Panc1 (cell line): ENCODE measurements at regions not wholly inside any gene's neighbourhood (a gene's known extent, or its start where the extent isn't known, plus 50 kb on each side); places are given as distances from the start of the nearest gene placed in this dataset.

Experiments
- ATAC-seq: fragments of 200-7000 bp; cut with Tn5 transposase; 2 replicates; pipeline ENCODE4 v1.9.1; 2020; ENCODE audit warnings: mild to moderate bottlenecking, moderate library complexity
- BruUV-seq: library from RNA; stranded (reverse); fragments of 400-500 nt; replicated peaks from 2 replicates; lab custom pipeline; 2021; lab: Mats Ljungman, UMichigan
- CTCF ChIA-PET: fragments of 300-600 bp; sonication (Branson Sonifier 250); formaldehyde crosslinking; loops from one replicate; lab custom pipeline; 2022; ENCODE audit warnings: antibody characterized with exemption; lab: Charles Lee
- POLR2A ChIA-PET: fragments of 300-600 bp; sonication (Branson Sonifier 250); formaldehyde crosslinking; loops from one replicate; lab custom pipeline; 2022; ENCODE audit warnings: antibody characterized with exemption; lab: Charles Lee
- DNase-seq: peaks from one replicate; pipeline ENCODE4 v3.0.0-alpha.2; 2010; ENCODE audit warnings: low read depth, low spot score
- H3K27ac ChIP-seq: 2 replicates; pipeline ENCODE4 v1.5.1; 2011; ENCODE audit warnings: mild to moderate bottlenecking, low read length, inconsistent platforms
- H3K27me3 ChIP-seq: fragments of 200-500 bp; sonication (Bioruptor generic); 2 replicates; pipeline ENCODE4 v1.6.0; 2014; ENCODE audit warnings: low read length, inconsistent platforms; ENCODE audit not compliant: control insufficient read depth, insufficient read depth
- H3K36me3 ChIP-seq: fragments of 200-500 bp; sonication (Bioruptor generic); 2 replicates; pipeline ENCODE4 v1.5.1; 2014; ENCODE audit warnings: inconsistent platforms, mild to moderate bottlenecking, low read length, moderate library complexity; ENCODE audit not compliant: control insufficient read depth, insufficient read depth
- H3K4me1 ChIP-seq: 2 replicates; pipeline ENCODE4 v1.5.1; 2011; ENCODE audit warnings: inconsistent platforms, mild to moderate bottlenecking, low read length, moderate library complexity; ENCODE audit not compliant: control insufficient read depth, insufficient read depth
- H3K4me3 ChIP-seq, 2 experiments: 2 replicates each; pipeline ENCODE4 v1.5.1; 2011 to 2012; ENCODE audit warnings: low read depth in 2 of 2, low read length in 2 of 2, mild to moderate bottlenecking in 2 of 2, inconsistent platforms in 1 of 2, moderate library complexity in 1 of 2
- H3K9me3 ChIP-seq: fragments of 200-500 bp; sonication (Bioruptor generic); 2 replicates; pipeline ENCODE4 v1.5.1; 2014; ENCODE audit warnings: low read depth, mild to moderate bottlenecking, inconsistent platforms, low read length, moderate library complexity; ENCODE audit not compliant: control insufficient read depth, insufficient read depth
- POLR2AphosphoS5 ChIP-seq: IDR thresholded peaks from 2 replicates; pipeline ENCODE4 v1.6.1; 2012; ENCODE audit warnings: mild to moderate bottlenecking, low read depth, low read length, moderate library complexity
- SIN3A ChIP-seq: IDR thresholded peaks from 2 replicates; pipeline ENCODE4 v1.6.1; 2012; ENCODE audit warnings: low read depth, mild to moderate bottlenecking, low read length, moderate library complexity, borderline replicate concordance; ENCODE audit not compliant: insufficient read depth
- TCF7L2 ChIP-seq: IDR thresholded peaks from 2 replicates; pipeline ENCODE4 v1.6.1; 2011; ENCODE audit warnings: mild to moderate bottlenecking, low read depth, low read length, inconsistent platforms
- in situ Hi-C: cut with HindIII; loops from 2 replicates; pipeline ENCODE4 v1.10.0; 2016; ENCODE audit warnings: low sequenced_read_pairs, low pct_unique_long_range_greater_than_20kb
- intact Hi-C: fragments of 100-400 bp; cut with micrococcal nuclease; formaldehyde crosslinking; loops from one replicate; pipeline ENCODE4 v1.10.0; 2022; ENCODE audit not compliant: unreplicated experiment
- TF ChIP-seq, protein P1 (sequence below): fragments of 450-650 bp; IDR thresholded peaks from 2 replicates; pipeline ENCODE4 v1.5.1; 2017; ENCODE audit warnings: mild to moderate bottlenecking
- TF ChIP-seq, protein P2 (sequence below), 2 experiments: IDR thresholded peaks; 2 replicates each; pipeline ENCODE4 v1.6.1; 2011 to 2012; ENCODE audit warnings: low read depth in 2 of 2, control low read depth in 1 of 2, low read length in 1 of 2, mild to moderate bottlenecking in 1 of 2, moderate library complexity in 1 of 2; ENCODE audit not compliant: insufficient read depth in 1 of 2

DNA sequence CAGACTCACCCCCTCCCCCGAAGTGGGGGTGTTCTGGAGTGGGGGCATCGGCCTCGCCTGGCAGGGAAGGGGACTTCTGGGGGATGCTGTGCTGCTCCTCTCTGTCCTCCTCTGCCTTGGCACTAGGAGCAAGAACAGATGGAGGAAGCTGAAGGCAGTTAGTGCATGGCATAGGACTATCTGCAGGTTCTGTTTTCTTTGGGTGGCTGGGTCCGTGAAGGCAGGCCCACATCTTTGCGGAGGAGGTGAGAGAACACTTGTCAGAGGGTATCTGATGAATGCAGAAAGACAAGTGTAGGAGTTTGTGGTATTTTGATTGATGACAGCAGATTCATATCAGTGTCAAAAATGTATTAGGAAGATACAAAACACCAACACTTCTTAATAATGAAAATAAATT is 411.4 kb downstream of the TSN start:
- TF ChIP-seq TCF7L2 = no peak
- no peak for TF ChIP-seq SIN3A
- TF ChIP-seq, protein P1, sequence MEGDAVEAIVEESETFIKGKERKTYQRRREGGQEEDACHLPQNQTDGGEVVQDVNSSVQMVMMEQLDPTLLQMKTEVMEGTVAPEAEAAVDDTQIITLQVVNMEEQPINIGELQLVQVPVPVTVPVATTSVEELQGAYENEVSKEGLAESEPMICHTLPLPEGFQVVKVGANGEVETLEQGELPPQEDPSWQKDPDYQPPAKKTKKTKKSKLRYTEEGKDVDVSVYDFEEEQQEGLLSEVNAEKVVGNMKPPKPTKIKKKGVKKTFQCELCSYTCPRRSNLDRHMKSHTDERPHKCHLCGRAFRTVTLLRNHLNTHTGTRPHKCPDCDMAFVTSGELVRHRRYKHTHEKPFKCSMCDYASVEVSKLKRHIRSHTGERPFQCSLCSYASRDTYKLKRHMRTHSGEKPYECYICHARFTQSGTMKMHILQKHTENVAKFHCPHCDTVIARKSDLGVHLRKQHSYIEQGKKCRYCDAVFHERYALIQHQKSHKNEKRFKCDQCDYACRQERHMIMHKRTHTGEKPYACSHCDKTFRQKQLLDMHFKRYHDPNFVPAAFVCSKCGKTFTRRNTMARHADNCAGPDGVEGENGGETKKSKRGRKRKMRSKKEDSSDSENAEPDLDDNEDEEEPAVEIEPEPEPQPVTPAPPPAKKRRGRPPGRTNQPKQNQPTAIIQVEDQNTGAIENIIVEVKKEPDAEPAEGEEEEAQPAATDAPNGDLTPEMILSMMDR = no peak
- TF ChIP-seq, protein P2, sequence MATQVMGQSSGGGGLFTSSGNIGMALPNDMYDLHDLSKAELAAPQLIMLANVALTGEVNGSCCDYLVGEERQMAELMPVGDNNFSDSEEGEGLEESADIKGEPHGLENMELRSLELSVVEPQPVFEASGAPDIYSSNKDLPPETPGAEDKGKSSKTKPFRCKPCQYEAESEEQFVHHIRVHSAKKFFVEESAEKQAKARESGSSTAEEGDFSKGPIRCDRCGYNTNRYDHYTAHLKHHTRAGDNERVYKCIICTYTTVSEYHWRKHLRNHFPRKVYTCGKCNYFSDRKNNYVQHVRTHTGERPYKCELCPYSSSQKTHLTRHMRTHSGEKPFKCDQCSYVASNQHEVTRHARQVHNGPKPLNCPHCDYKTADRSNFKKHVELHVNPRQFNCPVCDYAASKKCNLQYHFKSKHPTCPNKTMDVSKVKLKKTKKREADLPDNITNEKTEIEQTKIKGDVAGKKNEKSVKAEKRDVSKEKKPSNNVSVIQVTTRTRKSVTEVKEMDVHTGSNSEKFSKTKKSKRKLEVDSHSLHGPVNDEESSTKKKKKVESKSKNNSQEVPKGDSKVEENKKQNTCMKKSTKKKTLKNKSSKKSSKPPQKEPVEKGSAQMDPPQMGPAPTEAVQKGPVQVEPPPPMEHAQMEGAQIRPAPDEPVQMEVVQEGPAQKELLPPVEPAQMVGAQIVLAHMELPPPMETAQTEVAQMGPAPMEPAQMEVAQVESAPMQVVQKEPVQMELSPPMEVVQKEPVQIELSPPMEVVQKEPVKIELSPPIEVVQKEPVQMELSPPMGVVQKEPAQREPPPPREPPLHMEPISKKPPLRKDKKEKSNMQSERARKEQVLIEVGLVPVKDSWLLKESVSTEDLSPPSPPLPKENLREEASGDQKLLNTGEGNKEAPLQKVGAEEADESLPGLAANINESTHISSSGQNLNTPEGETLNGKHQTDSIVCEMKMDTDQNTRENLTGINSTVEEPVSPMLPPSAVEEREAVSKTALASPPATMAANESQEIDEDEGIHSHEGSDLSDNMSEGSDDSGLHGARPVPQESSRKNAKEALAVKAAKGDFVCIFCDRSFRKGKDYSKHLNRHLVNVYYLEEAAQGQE (IDR thresholded peaks at IDR 0.05; ENCODE audit: insufficient read depth in 1 of 2, low read depth in 2 of 2, low read length in 1 of 2) = no peak
- no peak for TF ChIP-seq POLR2AphosphoS5
- DNase-seq = no peak
- no peaks in the 10 kb centered on the region for H3K36me3 ChIP-seq
- no peak overlapping the region for H3K4me3 ChIP-seq
- H3K4me1 ChIP-seq = no peaks in the 10 kb centered on the region
- POLR2A ChIA-PET = no interaction called here
- CTCF ChIA-PET = no interaction called here
- no peak overlapping the region for H3K27ac ChIP-seq
- intact Hi-C loops = no loop called here
- no peaks in the 10 kb centered on the region; the same call in 1 of the 2 replicates for H3K27me3 ChIP-seq
- H3K9me3 ChIP-seq = no peaks in the 10 kb centered on the region
- no peak for ATAC-seq
- in situ Hi-C loops = no loop called here
- no TSS peak for BruUV-seq

DNA sequence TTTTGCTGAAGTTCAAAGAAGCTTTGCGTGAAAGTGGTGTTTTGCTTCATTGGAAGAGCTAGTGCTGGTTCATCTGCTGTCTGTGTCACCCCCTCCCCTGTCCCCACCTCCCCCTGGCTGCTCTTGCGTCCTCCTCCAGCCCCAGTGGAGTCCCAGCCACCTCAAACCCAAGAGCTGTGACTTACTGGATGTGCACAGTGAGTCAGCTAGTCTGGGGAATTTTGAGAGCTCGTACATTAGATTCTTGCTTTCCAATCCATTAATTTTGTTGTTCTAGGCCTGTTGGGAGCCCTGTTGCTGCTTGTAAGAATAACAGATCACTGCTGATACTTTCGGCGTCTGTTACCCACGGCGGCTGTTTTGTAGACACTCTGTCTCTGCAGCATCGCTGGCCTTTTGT is 412.1 kb downstream of the TSN start:
- Histone ChIP-seq H3K27me3 (no peaks in the 10 kb centered on the region; the same call in 1 of the 2 replicates), H3K27ac (no peak overlapping the region), H3K4me1 (no peaks in the 10 kb centered on the region), H3K36me3 (no peaks in the 10 kb centered on the region), H3K9me3 (no peaks in the 10 kb centered on the region), H3K4me3 (no peak overlapping the region)
- TF ChIP-seq, protein P2 (IDR thresholded peaks at IDR 0.05; ENCODE audit: insufficient read depth in 1 of 2, low read depth in 2 of 2, low read length in 1 of 2) = no peak
- TF ChIP-seq TCF7L2 (no peak), POLR2AphosphoS5 (no peak), SIN3A (no peak)
- TF ChIP-seq, protein P1 = no peak
- CTCF ChIA-PET = no interaction called here
- in situ Hi-C loops (no loop called here), intact Hi-C loops (no loop called here)
- DNase-seq (no peak), ATAC-seq (no peak)
- no TSS peak for BruUV-seq
- POLR2A ChIA-PET = no interaction called here
